ENCODE measurements at regions not wholly inside any gene's neighbourhood (a gene's known extent, or its start where the extent isn't known, plus 50 kb on each side); places are given as distances from the start of the nearest gene placed in this dataset.

DNA sequence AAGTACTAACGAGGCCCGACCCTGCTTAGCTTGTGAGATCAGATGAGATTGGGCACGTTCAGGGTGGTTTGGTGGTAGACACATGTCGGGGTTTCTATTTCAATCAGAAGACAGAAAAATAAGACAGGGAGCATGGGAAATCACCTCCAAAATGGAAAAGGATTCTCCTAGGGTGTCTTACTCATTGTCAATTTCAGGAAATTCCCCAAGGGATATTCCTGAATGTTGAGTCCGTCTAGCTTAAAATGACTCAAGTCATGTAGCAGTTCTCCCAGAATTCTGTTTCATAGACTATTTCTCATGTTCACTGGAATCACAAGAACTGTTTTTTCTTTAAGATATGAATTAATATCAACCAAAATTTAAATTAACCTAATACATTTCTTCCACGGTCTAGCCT, 380.1 kb downstream of the EFNB2 start:
- no peak for TF ChIP-seq TAF1 (IDR thresholded peaks at IDR 0.05; ENCODE audit: low read depth)
- no peak for TF ChIP-seq EGR1 (IDR thresholded peaks at IDR 0.05)
- TF ChIP-seq CEBPB (IDR thresholded peaks at IDR 0.05), result no peak
- TF ChIP-seq YY1 (IDR thresholded peaks at IDR 0.05; ENCODE audit: low read depth), result no peak
- no peak for TF ChIP-seq EP300 (IDR thresholded peaks at IDR 0.05; ENCODE audit: borderline replicate concordance)
- TF ChIP-seq MAX (IDR thresholded peaks at IDR 0.05), result no peak
- TF ChIP-seq REST (IDR thresholded peaks at IDR 0.05; ENCODE audit: low read depth), result no peak
- TF ChIP-seq, protein P1, sequence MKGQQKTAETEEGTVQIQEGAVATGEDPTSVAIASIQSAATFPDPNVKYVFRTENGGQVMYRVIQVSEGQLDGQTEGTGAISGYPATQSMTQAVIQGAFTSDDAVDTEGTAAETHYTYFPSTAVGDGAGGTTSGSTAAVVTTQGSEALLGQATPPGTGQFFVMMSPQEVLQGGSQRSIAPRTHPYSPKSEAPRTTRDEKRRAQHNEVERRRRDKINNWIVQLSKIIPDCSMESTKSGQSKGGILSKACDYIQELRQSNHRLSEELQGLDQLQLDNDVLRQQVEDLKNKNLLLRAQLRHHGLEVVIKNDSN (IDR thresholded peaks at IDR 0.05), result no peak
